CD4-positive, alpha-beta memory T cell (primary cell): ENCODE measurements at regions not wholly inside any gene's neighbourhood (a gene's known extent, or its start where the extent isn't known, plus 50 kb on each side); places are given as distances from the start of the nearest gene placed in this dataset.

Experiments
- CTCF ChIA-PET: fragments of 350-600 bp; sonication (Branson Sonifier 250); formaldehyde crosslinking; loops from one replicate; lab custom pipeline; 2021; ENCODE audit warnings: inconsistent platforms; ENCODE audit not compliant: partially characterized antibody; lab: Charles Lee
- POLR2A ChIA-PET: fragments of 350-600 bp; sonication (Branson Sonifier 250); formaldehyde crosslinking; loops from one replicate; lab custom pipeline; 2021; ENCODE audit not compliant: partially characterized antibody; lab: Charles Lee
- DNase-seq, 5 donors: peaks; one replicate each; pipeline versions ENCODE4 v3.0.0 to v3.0.0-alpha.2; 2020 to 2022; ENCODE audit warnings: mixed read lengths in 1 of 5
- H3K27ac ChIP-seq: one replicate; pipeline ENCODE4 v1.7.0; 2013; ENCODE audit warnings: low read depth, low read length
- H3K27me3 ChIP-seq: 2 replicates; pipeline ENCODE4 v1.7.0; 2013; ENCODE audit warnings: mild to moderate bottlenecking, low read length, moderate library complexity; ENCODE audit not compliant: insufficient read depth
- H3K36me3 ChIP-seq: 2 replicates; pipeline ENCODE4 v1.7.0; 2013; ENCODE audit warnings: mild to moderate bottlenecking, low read length, moderate library complexity; ENCODE audit not compliant: insufficient read depth
- H3K4me1 ChIP-seq: 2 replicates; pipeline ENCODE4 v1.7.0; 2013; ENCODE audit warnings: mild to moderate bottlenecking, low read length, moderate library complexity; ENCODE audit not compliant: insufficient read depth
- H3K4me3 ChIP-seq, 2 donors: one replicate each; pipeline ENCODE4 v1.7.0; 2013; ENCODE audit warnings: low read length in 2 of 2, mild to moderate bottlenecking in 1 of 2
- H3K9me3 ChIP-seq, 2 donors: one replicate each; pipeline ENCODE4 v1.7.0; 2013; ENCODE audit warnings: low read length in 2 of 2, control low read depth in 1 of 2; ENCODE audit not compliant: control insufficient read depth in 1 of 2
- H3K27ac Mint-ChIP-seq, 7 donors: one replicate each; pipeline ENCODE4 v1.8.0; 2020 to 2021; ENCODE audit warnings: mixed read lengths in 7 of 7, mild to moderate bottlenecking in 6 of 7, inconsistent platforms in 3 of 7, moderate library complexity in 3 of 7
- H3K27me3 Mint-ChIP-seq, 2 donors: one replicate each; pipeline ENCODE4 v1.8.0; 2020 to 2021; ENCODE audit warnings: mixed read lengths in 2 of 2
- H3K36me3 Mint-ChIP-seq, 2 donors: one replicate each; pipeline ENCODE4 v1.8.0; 2020 to 2021; ENCODE audit warnings: mixed read lengths in 2 of 2, inconsistent platforms in 1 of 2, mild to moderate bottlenecking in 1 of 2
- H3K4me1 Mint-ChIP-seq, 4 donors: one replicate each; pipeline ENCODE4 v1.8.0; 2020 to 2021; ENCODE audit warnings: mixed read lengths in 4 of 4, mild to moderate bottlenecking in 1 of 4
- H3K4me3 Mint-ChIP-seq, 8 donors: one replicate each; pipeline ENCODE4 v1.8.0; 2020 to 2021; ENCODE audit warnings: mixed read lengths in 8 of 8, mild to moderate bottlenecking in 7 of 8, moderate library complexity in 6 of 8, inconsistent platforms in 3 of 8
- H3K9me3 Mint-ChIP-seq, 8 donors: one replicate each; pipeline ENCODE4 v1.8.0; 2020 to 2021; ENCODE audit warnings: mixed read lengths in 8 of 8, mild to moderate bottlenecking in 5 of 8, inconsistent platforms in 3 of 8, moderate library complexity in 1 of 8
- intact Hi-C: fragments of 100-400 bp; cut with micrococcal nuclease; formaldehyde crosslinking; loops from one replicate; pipeline ENCODE4 v1.15.1; 2023

DNA sequence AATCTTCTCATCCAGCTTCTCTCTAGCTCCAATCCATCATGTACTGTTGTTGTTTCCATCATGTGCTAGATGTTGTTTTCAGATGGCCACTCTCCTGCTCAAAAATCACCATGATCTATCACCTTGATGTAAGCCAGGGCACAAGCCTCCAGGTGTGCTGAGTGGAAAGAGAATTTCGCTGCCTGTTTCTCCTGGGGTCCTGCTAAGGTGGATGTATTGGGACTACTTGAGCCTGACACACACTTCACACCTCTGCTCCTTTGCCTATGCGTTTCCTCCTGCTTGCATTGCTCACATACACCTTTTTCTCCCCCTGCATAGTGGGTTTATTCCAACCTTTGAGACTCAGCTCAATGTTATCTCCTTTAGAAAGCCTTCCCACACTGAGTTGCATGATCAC, 287.6 kb downstream of the CYRIA start:
- Mint-ChIP-seq H3K27me3 (no peaks in the 10 kb centered on the region), H3K4me1 (no peaks in the 10 kb centered on the region), H3K9me3 (peaks cover 0 to 4% (median 0%) of the 10 kb centered on the region in 8 donors), H3K36me3 (no peaks in the 10 kb centered on the region), H3K27ac (no peak overlapping the region), H3K4me3 (no peak overlapping the region)
- no peaks in the 10 kb centered on the region for H3K27me3 ChIP-seq
- CTCF ChIA-PET: no interaction called here
- H3K27ac ChIP-seq: no peak overlapping the region
- no peak for DNase-seq
- intact Hi-C loops: no loop called here
- H3K9me3 ChIP-seq: no peaks in the 10 kb centered on the region
- no peak overlapping the region for H3K4me3 ChIP-seq
- no peaks in the 10 kb centered on the region for H3K36me3 ChIP-seq
- H3K4me1 ChIP-seq: no peaks in the 10 kb centered on the region
- POLR2A ChIA-PET: no interaction called here

DNA sequence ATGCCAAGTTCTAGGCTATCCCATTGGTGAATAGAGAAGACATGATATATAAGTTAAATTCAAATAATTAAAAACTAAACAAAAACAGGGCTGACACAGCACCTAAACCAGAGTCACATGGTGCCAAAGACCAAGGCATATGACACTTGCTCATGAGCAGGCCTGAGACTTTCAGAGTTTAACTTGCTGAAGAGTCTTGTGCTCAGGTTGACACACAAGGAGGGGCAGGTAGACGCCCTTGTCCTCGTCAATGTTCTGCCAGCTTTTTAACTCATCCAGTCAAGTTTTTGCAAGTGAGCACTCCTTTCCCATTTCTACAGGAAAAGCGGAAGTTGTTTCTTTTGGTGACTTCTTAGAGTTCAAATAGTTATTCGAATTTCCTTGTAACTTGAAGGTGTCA, 289.7 kb downstream of the CYRIA start:
- H3K9me3 Mint-ChIP-seq: peaks cover 0 to 4% (median 0%) of the 10 kb centered on the region in 8 donors

DNA sequence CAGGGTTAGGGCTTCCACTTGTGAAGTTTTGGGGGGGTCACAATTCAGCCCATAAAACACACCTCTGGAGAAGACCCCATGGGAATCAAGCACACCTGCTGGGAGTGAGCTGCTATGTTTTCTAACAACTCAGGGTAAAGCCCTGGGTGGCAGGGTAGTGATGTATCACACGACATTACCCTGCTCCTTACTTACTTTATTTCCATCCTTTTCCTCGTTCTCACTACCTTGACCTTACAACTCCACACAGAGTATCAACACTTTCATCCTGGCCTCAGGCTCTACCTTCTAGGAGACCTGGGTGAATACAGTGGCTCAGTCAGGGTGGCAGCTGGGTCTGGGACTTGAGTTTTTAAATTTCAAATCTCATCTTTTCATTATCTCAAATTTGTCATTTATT, 290.3 kb downstream of the CYRIA start:
- H3K27ac ChIP-seq: no peak overlapping the region
- H3K9me3 ChIP-seq: no peaks in the 10 kb centered on the region
- Mint-ChIP-seq H3K4me1 (no peaks in the 10 kb centered on the region), H3K27ac (no peak overlapping the region), H3K9me3 (peaks cover 0 to 4% (median 0%) of the 10 kb centered on the region in 8 donors), H3K4me3 (no peak overlapping the region), H3K36me3 (no peaks in the 10 kb centered on the region), H3K27me3 (no peaks in the 10 kb centered on the region)
- intact Hi-C loops: no loop called here
- no peak overlapping the region for H3K4me3 ChIP-seq
- ChIA-PET POLR2A (no interaction called here), CTCF (no interaction called here)
- no peak for DNase-seq
- H3K27me3 ChIP-seq: no peaks in the 10 kb centered on the region
- no peaks in the 10 kb centered on the region for H3K36me3 ChIP-seq
- no peaks in the 10 kb centered on the region for H3K4me1 ChIP-seq

More for the DNA sequence above, 289.7 kb downstream of the CYRIA start:
- no peaks in the 10 kb centered on the region for H3K4me1 ChIP-seq
- Mint-ChIP-seq H3K27me3 (no peaks in the 10 kb centered on the region), H3K36me3 (no peaks in the 10 kb centered on the region), H3K4me1 (no peaks in the 10 kb centered on the region), H3K27ac (no peak overlapping the region), H3K4me3 (no peak overlapping the region)
- no peaks in the 10 kb centered on the region for H3K9me3 ChIP-seq
- intact Hi-C loops: no loop called here
- H3K36me3 ChIP-seq: no peaks in the 10 kb centered on the region
- DNase-seq: no peak
- ChIA-PET POLR2A (no interaction called here), CTCF (no interaction called here)
- no peaks in the 10 kb centered on the region for H3K27me3 ChIP-seq
- no peak overlapping the region for H3K27ac ChIP-seq
- no peak overlapping the region for H3K4me3 ChIP-seq

DNA sequence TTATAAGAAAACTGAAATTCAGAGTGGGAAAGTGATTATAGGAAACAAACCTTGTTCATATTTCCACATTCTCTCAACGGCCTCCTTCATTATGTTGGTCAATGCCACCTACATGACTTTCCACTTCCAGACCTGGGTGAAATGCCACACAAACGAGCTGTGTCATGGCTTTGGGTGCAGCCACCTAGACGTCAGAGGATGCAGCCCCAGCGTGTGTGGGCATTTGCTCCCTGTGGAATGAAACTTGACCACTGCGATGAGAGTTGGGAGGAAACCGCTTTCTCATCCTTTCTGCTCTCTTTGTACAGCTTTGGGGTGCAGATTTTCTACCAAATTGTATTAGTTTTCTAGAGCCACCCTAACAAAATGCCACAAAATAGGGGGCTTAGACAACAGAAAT, 291.0 kb downstream of the CYRIA start:
- DNase-seq: no peak
- H3K4me1 ChIP-seq: no peaks in the 10 kb centered on the region
- H3K4me3 Mint-ChIP-seq: no peak overlapping the region
- ChIA-PET POLR2A (no interaction called here), CTCF (no interaction called here)
- no peaks in the 10 kb centered on the region for H3K9me3 ChIP-seq
- no peaks in the 10 kb centered on the region for H3K27me3 Mint-ChIP-seq
- no peak overlapping the region for H3K27ac Mint-ChIP-seq
- intact Hi-C loops: no loop called here
- no peaks in the 10 kb centered on the region for H3K36me3 Mint-ChIP-seq
- no peaks in the 10 kb centered on the region for H3K36me3 ChIP-seq
- no peaks in the 10 kb centered on the region for H3K4me1 Mint-ChIP-seq
- H3K9me3 Mint-ChIP-seq: peaks cover 0 to 4% (median 0%) of the 10 kb centered on the region in 8 donors
- no peak overlapping the region for H3K4me3 ChIP-seq
- no peak overlapping the region for H3K27ac ChIP-seq
- no peaks in the 10 kb centered on the region for H3K27me3 ChIP-seq

DNA sequence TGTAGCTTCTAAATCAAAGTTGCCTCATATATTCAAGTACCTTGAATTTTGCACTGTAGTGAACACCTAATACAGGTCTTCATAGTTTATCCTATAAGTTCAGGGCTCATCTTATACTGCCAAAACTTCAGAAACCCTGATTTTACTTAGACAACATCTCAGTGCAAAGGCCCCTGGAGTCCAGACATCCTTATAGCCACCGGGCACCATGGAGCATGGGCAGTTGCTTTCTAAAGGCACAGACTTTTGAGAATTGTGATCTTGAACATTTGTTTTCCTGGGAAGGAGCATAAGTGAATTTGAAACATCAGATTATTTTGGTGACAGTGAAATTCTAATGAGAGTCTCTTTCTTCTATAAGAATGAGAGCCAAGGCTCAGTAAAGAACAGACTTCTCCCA, 292.3 kb downstream of the CYRIA start:
- Mint-ChIP-seq H3K4me1 (no peaks in the 10 kb centered on the region), H3K27me3 (no peaks in the 10 kb centered on the region), H3K27ac (no peak overlapping the region), H3K9me3 (peaks cover 0 to 4% (median 0%) of the 10 kb centered on the region in 8 donors), H3K4me3 (no peak overlapping the region), H3K36me3 (no peaks in the 10 kb centered on the region)
- DNase-seq: no peak
- POLR2A ChIA-PET: no interaction called here
- H3K4me3 ChIP-seq: no peak overlapping the region
- H3K4me1 ChIP-seq: no peaks in the 10 kb centered on the region
- intact Hi-C loops: no loop called here
- CTCF ChIA-PET: no interaction called here
- H3K27me3 ChIP-seq: no peaks in the 10 kb centered on the region
- no peaks in the 10 kb centered on the region for H3K36me3 ChIP-seq
- H3K9me3 ChIP-seq: no peaks in the 10 kb centered on the region
- H3K27ac ChIP-seq: no peak overlapping the region

DNA sequence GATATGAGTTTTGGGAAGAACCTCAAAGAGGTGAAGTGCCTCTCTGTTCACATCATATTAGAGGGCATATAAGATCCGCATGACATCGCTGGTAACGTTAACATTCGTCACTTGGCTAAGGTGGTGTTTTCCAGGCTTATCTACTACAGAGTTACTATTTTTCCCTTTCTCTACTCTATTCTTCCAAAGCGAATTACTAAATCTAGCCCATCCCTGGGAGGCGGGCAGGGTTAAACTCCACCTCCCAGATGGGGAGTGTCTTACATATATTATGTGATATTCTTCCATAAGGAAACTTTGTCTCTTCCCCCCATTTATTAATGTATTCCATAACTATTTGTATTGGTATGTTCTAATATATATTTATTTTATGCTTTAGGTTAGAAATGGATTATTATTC, 293.9 kb downstream of the CYRIA start:
- intact Hi-C loops: no loop called here
- peaks cover 0 to 4% (median 0%) of the 10 kb centered on the region in 8 donors for H3K9me3 Mint-ChIP-seq
- Histone ChIP-seq H3K4me3 (no peak overlapping the region), H3K9me3 (no peaks in the 10 kb centered on the region), H3K4me1 (no peaks in the 10 kb centered on the region), H3K27me3 (no peaks in the 10 kb centered on the region), H3K36me3 (no peaks in the 10 kb centered on the region), H3K27ac (no peak overlapping the region)
- H3K36me3 Mint-ChIP-seq: no peaks in the 10 kb centered on the region
- no peak for DNase-seq
- CTCF ChIA-PET: no interaction called here
- no peaks in the 10 kb centered on the region for H3K27me3 Mint-ChIP-seq
- H3K4me3 Mint-ChIP-seq: no peak overlapping the region
- H3K4me1 Mint-ChIP-seq: no peaks in the 10 kb centered on the region
- POLR2A ChIA-PET: no interaction called here
- no peak overlapping the region for H3K27ac Mint-ChIP-seq

DNA sequence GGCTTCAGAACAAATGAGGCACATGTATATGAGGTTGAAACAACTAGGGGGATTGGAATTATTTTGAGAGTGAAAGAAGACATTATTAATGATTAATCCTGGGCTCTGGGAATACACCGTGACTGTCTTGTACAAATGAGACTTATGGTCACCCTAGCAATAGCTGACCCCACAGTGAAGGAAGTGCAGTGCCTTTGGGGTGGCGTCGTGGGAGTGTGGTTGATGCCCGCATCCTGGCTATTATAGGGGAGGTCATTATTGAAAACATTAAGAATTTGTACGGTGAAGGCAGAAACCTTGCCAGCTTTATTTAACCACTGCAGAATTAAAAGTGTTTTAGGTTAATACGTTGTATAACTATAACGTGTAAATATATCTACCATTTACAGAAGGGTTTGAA, 296.7 kb downstream of the CYRIA start:
- Mint-ChIP-seq H3K27ac (no peak overlapping the region), H3K4me3 (no peak overlapping the region), H3K4me1 (no peaks in the 10 kb centered on the region), H3K9me3 (peaks cover 0 to 4% (median 0%) of the 10 kb centered on the region in 8 donors), H3K36me3 (no peaks in the 10 kb centered on the region), H3K27me3 (no peaks in the 10 kb centered on the region)
- intact Hi-C loops: no loop called here
- Histone ChIP-seq H3K27ac (no peak overlapping the region), H3K36me3 (no peaks in the 10 kb centered on the region), H3K4me1 (no peaks in the 10 kb centered on the region), H3K27me3 (no peaks in the 10 kb centered on the region), H3K9me3 (no peaks in the 10 kb centered on the region), H3K4me3 (no peak overlapping the region)
- CTCF ChIA-PET: no interaction called here
- no peak for DNase-seq
- POLR2A ChIA-PET: no interaction called here

DNA sequence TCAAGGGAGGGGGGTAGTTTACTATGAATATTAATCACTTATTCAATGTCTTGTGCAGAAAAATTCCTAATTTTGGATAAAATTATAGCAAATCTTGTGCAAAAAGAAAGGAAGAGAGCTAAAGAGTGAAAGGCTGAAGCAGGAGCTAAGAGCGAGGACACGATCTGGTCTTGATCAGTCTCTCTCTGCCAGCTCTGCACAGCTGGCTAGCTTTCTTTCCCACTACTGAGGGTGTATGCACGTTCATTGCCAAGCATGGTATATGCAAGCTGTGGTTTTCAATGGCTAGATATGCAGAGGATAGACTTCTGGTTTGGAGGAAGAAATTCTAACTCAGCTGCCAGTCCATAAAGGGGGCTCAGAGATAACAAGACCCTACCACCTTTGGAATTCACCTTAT, 297.3 kb downstream of the CYRIA start:
- intact Hi-C loops: no loop called here
- H3K36me3 Mint-ChIP-seq: no peaks in the 10 kb centered on the region
- ChIA-PET POLR2A (no interaction called here), CTCF (no interaction called here)
- Histone ChIP-seq H3K9me3 (no peaks in the 10 kb centered on the region), H3K27me3 (no peaks in the 10 kb centered on the region), H3K4me3 (no peak overlapping the region), H3K36me3 (no peaks in the 10 kb centered on the region), H3K4me1 (no peaks in the 10 kb centered on the region), H3K27ac (no peak overlapping the region)
- no peak overlapping the region for H3K4me3 Mint-ChIP-seq
- H3K9me3 Mint-ChIP-seq: peaks cover 0 to 4% (median 0%) of the 10 kb centered on the region in 8 donors
- no peak for DNase-seq
- H3K4me1 Mint-ChIP-seq: no peaks in the 10 kb centered on the region
- no peak overlapping the region for H3K27ac Mint-ChIP-seq
- no peaks in the 10 kb centered on the region for H3K27me3 Mint-ChIP-seq
